GM23338 (cell line): ENCODE measurements at regions not wholly inside any gene's neighbourhood (a gene's known extent, or its start where the extent isn't known, plus 50 kb on each side); places are given as distances from the start of the nearest gene placed in this dataset.

ENCODE experiments used
- CREB1 ChIP-seq: fragments of 250-450 bp; sonication (Bioruptor Pico); IDR thresholded peaks from 2 replicates; pipeline ENCODE4 v1.5.0; 2020; ENCODE audit warnings: low read depth, mild to moderate bottlenecking, moderate library complexity
- CTCF ChIP-seq, 2 experiments: fragments of 200-600 bp in 1 of 2; sonication (generic) in 1 of 2; conservative IDR thresholded peaks; 2 replicates each; pipeline versions ENCODE4 v1.5.1 to v1.6.1; 2016 to 2017; ENCODE audit warnings: antibody characterized with exemption in 2 of 2, low read depth in 2 of 2, mild to moderate bottlenecking in 2 of 2, moderate library complexity in 1 of 2
- EZH2 ChIP-seq: fragments of 200-600 bp; sonication (generic); IDR thresholded peaks from one replicate; pipeline ENCODE4 v1.8.0; 2017; ENCODE audit warnings: antibody characterized with exemption, mild to moderate bottlenecking, low read depth; ENCODE audit not compliant: unreplicated experiment
- EZH2phosphoT487 ChIP-seq: fragments of 200-600 bp; sonication (generic); IDR thresholded peaks from one replicate; pipeline ENCODE4 v1.8.1; 2018; ENCODE audit warnings: antibody characterized with exemption; ENCODE audit not compliant: unreplicated experiment
- JUNB ChIP-seq: IDR thresholded peaks from one replicate; pipeline ENCODE4 v1.6.1; 2016; ENCODE audit warnings: antibody characterized with exemption; ENCODE audit not compliant: unreplicated experiment
- NANOG ChIP-seq: IDR thresholded peaks from 2 replicates; pipeline ENCODE4 v1.6.1; 2016; ENCODE audit warnings: antibody characterized with exemption, borderline replicate concordance
- POLR2AphosphoS5 ChIP-seq: IDR thresholded peaks from 2 replicates; pipeline ENCODE4 v1.6.1; 2016; ENCODE audit warnings: antibody characterized with exemption, low read depth
- ZNF114 ChIP-seq: fragments of 250-450 bp; sonication (Bioruptor Pico); IDR thresholded peaks from 2 replicates; pipeline ENCODE4 v1.5.0; 2020; ENCODE audit warnings: mild to moderate bottlenecking, moderate library complexity
- ZNF331 ChIP-seq: fragments of 250-450 bp; sonication (Bioruptor Pico); IDR thresholded peaks from 2 replicates; pipeline ENCODE4 v1.5.0; 2020; ENCODE audit warnings: low read depth, mild to moderate bottlenecking, moderate library complexity
- TF ChIP-seq, protein P1 (sequence below): IDR thresholded peaks from 2 replicates; pipeline ENCODE4 v1.6.1; 2016; ENCODE audit warnings: antibody characterized with exemption
- TF ChIP-seq, protein P2 (sequence below): IDR thresholded peaks from one replicate; pipeline ENCODE4 v1.6.1; 2018; ENCODE audit warnings: antibody characterized with exemption; ENCODE audit not compliant: unreplicated experiment
- TF ChIP-seq, protein P3 (sequence below): fragments of 250-450 bp; sonication (Bioruptor Pico); IDR thresholded peaks from 2 replicates; pipeline ENCODE4 v1.5.0; 2020; ENCODE audit warnings: mild to moderate bottlenecking, moderate library complexity

DNA sequence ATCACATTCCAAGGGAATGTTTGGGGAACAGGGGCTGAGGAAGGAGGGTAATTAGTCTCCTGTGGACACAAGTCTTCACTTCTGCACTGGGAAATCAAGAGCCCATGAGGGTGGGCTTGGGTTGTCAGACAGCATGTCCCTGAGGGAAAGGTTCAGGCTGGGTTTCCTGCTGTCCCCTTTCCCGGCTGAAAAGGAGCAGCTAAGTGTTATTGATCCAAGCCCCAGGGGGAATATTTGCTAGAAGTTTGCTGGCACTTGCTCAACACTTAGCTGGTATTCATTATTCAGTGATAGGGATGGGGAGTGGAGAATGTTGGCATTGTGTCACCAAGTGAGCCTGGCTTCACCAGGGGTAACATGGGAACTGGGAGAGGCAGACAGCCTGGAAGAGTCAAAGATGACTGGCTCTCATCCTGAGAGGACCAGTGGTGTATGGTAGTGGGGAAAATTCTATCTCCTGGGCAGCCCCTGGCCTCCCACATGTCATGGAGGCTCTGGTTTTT lies 344.4 kb upstream of the PODXL start:
- TF ChIP-seq CTCF (conservative IDR thresholded peaks at IDR 0.05; ENCODE audit: low read depth in 2 of 2) (no peak), EZH2phosphoT487 (no peak), EZH2 (no peak), POLR2AphosphoS5 (no peak), ZNF331 (CRISPR knock-in tag) (no peak), ZNF114 (no peak), CREB1 (CRISPR knock-in tag) (no peak), NANOG (no peak), JUNB (no peak)
- TF ChIP-seq, protein P1, sequence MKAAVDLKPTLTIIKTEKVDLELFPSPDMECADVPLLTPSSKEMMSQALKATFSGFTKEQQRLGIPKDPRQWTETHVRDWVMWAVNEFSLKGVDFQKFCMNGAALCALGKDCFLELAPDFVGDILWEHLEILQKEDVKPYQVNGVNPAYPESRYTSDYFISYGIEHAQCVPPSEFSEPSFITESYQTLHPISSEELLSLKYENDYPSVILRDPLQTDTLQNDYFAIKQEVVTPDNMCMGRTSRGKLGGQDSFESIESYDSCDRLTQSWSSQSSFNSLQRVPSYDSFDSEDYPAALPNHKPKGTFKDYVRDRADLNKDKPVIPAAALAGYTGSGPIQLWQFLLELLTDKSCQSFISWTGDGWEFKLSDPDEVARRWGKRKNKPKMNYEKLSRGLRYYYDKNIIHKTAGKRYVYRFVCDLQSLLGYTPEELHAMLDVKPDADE = no peak
- TF ChIP-seq, protein P2, sequence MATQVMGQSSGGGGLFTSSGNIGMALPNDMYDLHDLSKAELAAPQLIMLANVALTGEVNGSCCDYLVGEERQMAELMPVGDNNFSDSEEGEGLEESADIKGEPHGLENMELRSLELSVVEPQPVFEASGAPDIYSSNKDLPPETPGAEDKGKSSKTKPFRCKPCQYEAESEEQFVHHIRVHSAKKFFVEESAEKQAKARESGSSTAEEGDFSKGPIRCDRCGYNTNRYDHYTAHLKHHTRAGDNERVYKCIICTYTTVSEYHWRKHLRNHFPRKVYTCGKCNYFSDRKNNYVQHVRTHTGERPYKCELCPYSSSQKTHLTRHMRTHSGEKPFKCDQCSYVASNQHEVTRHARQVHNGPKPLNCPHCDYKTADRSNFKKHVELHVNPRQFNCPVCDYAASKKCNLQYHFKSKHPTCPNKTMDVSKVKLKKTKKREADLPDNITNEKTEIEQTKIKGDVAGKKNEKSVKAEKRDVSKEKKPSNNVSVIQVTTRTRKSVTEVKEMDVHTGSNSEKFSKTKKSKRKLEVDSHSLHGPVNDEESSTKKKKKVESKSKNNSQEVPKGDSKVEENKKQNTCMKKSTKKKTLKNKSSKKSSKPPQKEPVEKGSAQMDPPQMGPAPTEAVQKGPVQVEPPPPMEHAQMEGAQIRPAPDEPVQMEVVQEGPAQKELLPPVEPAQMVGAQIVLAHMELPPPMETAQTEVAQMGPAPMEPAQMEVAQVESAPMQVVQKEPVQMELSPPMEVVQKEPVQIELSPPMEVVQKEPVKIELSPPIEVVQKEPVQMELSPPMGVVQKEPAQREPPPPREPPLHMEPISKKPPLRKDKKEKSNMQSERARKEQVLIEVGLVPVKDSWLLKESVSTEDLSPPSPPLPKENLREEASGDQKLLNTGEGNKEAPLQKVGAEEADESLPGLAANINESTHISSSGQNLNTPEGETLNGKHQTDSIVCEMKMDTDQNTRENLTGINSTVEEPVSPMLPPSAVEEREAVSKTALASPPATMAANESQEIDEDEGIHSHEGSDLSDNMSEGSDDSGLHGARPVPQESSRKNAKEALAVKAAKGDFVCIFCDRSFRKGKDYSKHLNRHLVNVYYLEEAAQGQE = no peak
- TF ChIP-seq, protein P3, sequence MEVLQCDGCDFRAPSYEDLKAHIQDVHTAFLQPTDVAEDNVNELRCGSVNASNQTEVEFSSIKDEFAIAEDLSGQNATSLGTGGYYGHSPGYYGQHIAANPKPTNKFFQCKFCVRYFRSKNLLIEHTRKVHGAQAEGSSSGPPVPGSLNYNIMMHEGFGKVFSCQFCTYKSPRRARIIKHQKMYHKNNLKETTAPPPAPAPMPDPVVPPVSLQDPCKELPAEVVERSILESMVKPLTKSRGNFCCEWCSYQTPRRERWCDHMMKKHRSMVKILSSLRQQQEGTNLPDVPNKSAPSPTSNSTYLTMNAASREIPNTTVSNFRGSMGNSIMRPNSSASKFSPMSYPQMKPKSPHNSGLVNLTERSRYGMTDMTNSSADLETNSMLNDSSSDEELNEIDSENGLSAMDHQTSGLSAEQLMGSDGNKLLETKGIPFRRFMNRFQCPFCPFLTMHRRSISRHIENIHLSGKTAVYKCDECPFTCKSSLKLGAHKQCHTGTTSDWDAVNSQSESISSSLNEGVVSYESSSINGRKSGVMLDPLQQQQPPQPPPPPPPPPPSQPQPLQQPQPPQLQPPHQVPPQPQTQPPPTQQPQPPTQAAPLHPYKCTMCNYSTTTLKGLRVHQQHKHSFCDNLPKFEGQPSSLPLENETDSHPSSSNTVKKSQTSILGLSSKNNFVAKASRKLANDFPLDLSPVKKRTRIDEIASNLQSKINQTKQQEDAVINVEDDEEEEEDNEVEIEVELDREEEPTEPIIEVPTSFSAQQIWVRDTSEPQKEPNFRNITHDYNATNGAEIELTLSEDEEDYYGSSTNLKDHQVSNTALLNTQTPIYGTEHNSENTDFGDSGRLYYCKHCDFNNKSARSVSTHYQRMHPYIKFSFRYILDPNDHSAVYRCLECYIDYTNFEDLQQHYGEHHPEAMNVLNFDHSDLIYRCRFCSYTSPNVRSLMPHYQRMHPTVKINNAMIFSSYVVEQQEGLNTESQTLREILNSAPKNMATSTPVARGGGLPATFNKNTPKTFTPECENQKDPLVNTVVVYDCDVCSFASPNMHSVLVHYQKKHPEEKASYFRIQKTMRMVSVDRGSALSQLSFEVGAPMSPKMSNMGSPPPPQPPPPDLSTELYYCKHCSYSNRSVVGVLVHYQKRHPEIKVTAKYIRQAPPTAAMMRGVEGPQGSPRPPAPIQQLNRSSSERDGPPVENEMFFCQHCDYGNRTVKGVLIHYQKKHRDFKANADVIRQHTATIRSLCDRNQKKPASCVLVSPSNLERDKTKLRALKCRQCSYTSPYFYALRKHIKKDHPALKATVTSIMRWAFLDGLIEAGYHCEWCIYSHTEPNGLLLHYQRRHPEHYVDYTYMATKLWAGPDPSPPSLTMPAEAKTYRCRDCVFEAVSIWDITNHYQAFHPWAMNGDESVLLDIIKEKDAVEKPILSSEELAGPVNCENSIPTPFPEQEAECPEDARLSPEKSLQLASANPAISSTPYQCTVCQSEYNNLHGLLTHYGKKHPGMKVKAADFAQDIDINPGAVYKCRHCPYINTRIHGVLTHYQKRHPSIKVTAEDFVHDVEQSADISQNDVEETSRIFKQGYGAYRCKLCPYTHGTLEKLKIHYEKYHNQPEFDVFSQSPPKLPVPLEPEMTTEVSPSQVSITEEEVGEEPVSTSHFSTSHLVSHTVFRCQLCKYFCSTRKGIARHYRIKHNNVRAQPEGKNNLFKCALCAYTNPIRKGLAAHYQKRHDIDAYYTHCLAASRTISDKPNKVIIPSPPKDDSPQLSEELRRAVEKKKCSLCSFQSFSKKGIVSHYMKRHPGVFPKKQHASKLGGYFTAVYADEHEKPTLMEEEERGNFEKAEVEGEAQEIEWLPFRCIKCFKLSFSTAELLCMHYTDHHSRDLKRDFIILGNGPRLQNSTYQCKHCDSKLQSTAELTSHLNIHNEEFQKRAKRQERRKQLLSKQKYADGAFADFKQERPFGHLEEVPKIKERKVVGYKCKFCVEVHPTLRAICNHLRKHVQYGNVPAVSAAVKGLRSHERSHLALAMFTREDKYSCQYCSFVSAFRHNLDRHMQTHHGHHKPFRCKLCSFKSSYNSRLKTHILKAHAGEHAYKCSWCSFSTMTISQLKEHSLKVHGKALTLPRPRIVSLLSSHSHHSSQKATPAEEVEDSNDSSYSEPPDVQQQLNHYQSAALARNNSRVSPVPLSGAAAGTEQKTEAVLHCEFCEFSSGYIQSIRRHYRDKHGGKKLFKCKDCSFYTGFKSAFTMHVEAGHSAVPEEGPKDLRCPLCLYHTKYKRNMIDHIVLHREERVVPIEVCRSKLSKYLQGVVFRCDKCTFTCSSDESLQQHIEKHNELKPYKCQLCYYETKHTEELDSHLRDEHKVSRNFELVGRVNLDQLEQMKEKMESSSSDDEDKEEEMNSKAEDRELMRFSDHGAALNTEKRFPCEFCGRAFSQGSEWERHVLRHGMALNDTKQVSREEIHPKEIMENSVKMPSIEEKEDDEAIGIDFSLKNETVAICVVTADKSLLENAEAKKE = no peak
